Inflammatory macrophage treated with lipopolysaccharide for 1 hour (primary cell): ENCODE measurements at regions not wholly inside any gene's neighbourhood (a gene's known extent, or its start where the extent isn't known, plus 50 kb on each side); places are given as distances from the start of the nearest gene placed in this dataset.
"Not testable (repeated sequence)": the region's sequence is repeated elsewhere in the genome, so short reads cannot be mapped to it uniquely, and the experiment has no call there.

Experiments
- DNase-seq, 2 donors: peaks; one replicate each; pipeline ENCODE4 v3.0.0-alpha.2; 2020 to 2022

GRCh38 chr3:137820366-137820765 lies 56.3 kb downstream of the SOX14 start:
- DNase-seq, result no peak

GRCh38 chr3:137835096-137835495 lies 71.0 kb downstream of the SOX14 start:
- DNase-seq, result no peak

GRCh38 chr3:137845194-137845593 lies 81.1 kb downstream of the SOX14 start:
- no peak for DNase-seq

GRCh38 chr3:137845666-137846065 lies 81.6 kb downstream of the SOX14 start:
- no peak for DNase-seq

GRCh38 chr3:137852391-137852830 lies 88.3 kb downstream of the SOX14 start:
- DNase-seq, result no peak

- no peak for DNase-seq
Observed at GRCh38 chr3:137854533-137855261, 90.6 kb downstream of the SOX14 start.

GRCh38 chr3:137866001-137866400 lies 101.9 kb downstream of the SOX14 start:
- DNase-seq, result no peak

- no peak for DNase-seq
Observed at GRCh38 chr3:137866933-137867332, 102.8 kb downstream of the SOX14 start.

- DNase-seq, result no peak
Observed at GRCh38 chr3:137867611-137868010, 103.5 kb downstream of the SOX14 start.

- no peak for DNase-seq
Observed at GRCh38 chr3:137869022-137869421, 104.9 kb downstream of the SOX14 start.

- DNase-seq, result not testable (repeated sequence)
Observed at GRCh38 chr3:137872589-137872988, 108.5 kb downstream of the SOX14 start.

- DNase-seq, result not testable (repeated sequence)
Observed at GRCh38 chr3:137896842-137897241, 113.1 kb upstream of the CLDN18 start.

- no peak for DNase-seq
Observed at GRCh38 chr3:137906985-137907649, 102.8 kb upstream of the CLDN18 start.

GRCh38 chr3:137924628-137925027 lies 85.3 kb upstream of the CLDN18 start:
- no peak for DNase-seq

GRCh38 chr3:137925080-137925479 lies 84.9 kb upstream of the CLDN18 start:
- no peak for DNase-seq

GRCh38 chr3:137926991-137927390 lies 83.0 kb upstream of the CLDN18 start:
- no peak for DNase-seq

GRCh38 chr3:137930976-137931375 lies 79.0 kb upstream of the CLDN18 start:
- no peak for DNase-seq

- no peak for DNase-seq
Observed at GRCh38 chr3:137938876-137939275, 71.1 kb upstream of the CLDN18 start.

GRCh38 chr3:137944593-137944992 lies 65.4 kb upstream of the CLDN18 start:
- no peak for DNase-seq

- peak; percentile 13 to 67 for DNase-seq
Observed at GRCh38 chr3:137946356-137946973, 63.5 kb upstream of the CLDN18 start.

- no peak for DNase-seq
Observed at GRCh38 chr3:137947117-137947516, 62.8 kb upstream of the CLDN18 start.

- DNase-seq, result no peak
Observed at GRCh38 chr3:137948400-137949072, 61.4 kb upstream of the CLDN18 start.

GRCh38 chr3:137958636-137959035 lies 51.3 kb upstream of the CLDN18 start:
- no peak for DNase-seq
